ENCODE measurements at regions not wholly inside any gene's neighbourhood (a gene's known extent, or its start where the extent isn't known, plus 50 kb on each side); places are given as distances from the start of the nearest gene placed in this dataset.

- H3K27me3 ChIP-seq: no peaks in the 10 kb centered on the region
- H3K36me3 ChIP-seq: no peaks in the 10 kb centered on the region
- H3K4me3 ChIP-seq (ENCODE audit: low read depth, low read length): no peak overlapping the region
- TF ChIP-seq CTCF (IDR thresholded peaks at IDR 0.05; ENCODE audit: low read depth, low read length): no peak
- no peaks in the 10 kb centered on the region for H3K9me3 ChIP-seq
- DNase-seq: no peak
- no peaks in the 10 kb centered on the region for H3K4me1 ChIP-seq
Measured at GRCh38 chr4:98803251-98803650, 125.7 kb downstream of the EIF4E start.

GRCh38 chr4:98802770-98803198 is 126.1 kb downstream of the EIF4E start:
- H3K4me1 ChIP-seq: no peaks in the 10 kb centered on the region
- DNase-seq: no peak

GRCh38 chr4:98801259-98801725 is 127.6 kb downstream of the EIF4E start:
- H3K27me3 ChIP-seq: no peaks in the 10 kb centered on the region
- no peak for TF ChIP-seq CTCF (IDR thresholded peaks at IDR 0.05; ENCODE audit: low read depth, low read length)
- no peak overlapping the region for H3K4me3 ChIP-seq (ENCODE audit: low read depth, low read length)
- H3K9me3 ChIP-seq: no peaks in the 10 kb centered on the region
- H3K4me1 ChIP-seq: no peaks in the 10 kb centered on the region
- no peak for DNase-seq
- no peaks in the 10 kb centered on the region for H3K36me3 ChIP-seq

More at GRCh38 chr4:98802770-98803198, 126.1 kb downstream of the EIF4E start:
- TF ChIP-seq CTCF (IDR thresholded peaks at IDR 0.05; ENCODE audit: low read depth, low read length): no peak
- Histone ChIP-seq H3K27me3 (no peaks in the 10 kb centered on the region), H3K36me3 (no peaks in the 10 kb centered on the region), H3K9me3 (no peaks in the 10 kb centered on the region), H3K4me3 (ENCODE audit: low read depth, low read length) (no peak overlapping the region)

GRCh38 chr4:98796991-98797390 is 131.9 kb downstream of the EIF4E start:
- peaks cover 15% of the 10 kb centered on the region for H3K27me3 ChIP-seq
- H3K36me3 ChIP-seq: no peaks in the 10 kb centered on the region
- no peak for DNase-seq
- H3K4me1 ChIP-seq: no peaks in the 10 kb centered on the region
- TF ChIP-seq CTCF (IDR thresholded peaks at IDR 0.05; ENCODE audit: low read depth, low read length): no peak
- no peaks in the 10 kb centered on the region; the same call in 1 of the 2 replicates for H3K9me3 ChIP-seq
- H3K4me3 ChIP-seq (ENCODE audit: low read depth, low read length): no peak overlapping the region

- Histone ChIP-seq H3K27me3 (peaks cover 15% of the 10 kb centered on the region), H3K9me3 (no peaks in the 10 kb centered on the region; the same call in 1 of the 2 replicates), H3K4me3 (ENCODE audit: low read depth, low read length) (no peak overlapping the region), H3K4me1 (no peaks in the 10 kb centered on the region), H3K36me3 (no peaks in the 10 kb centered on the region)
- no peak for TF ChIP-seq CTCF (IDR thresholded peaks at IDR 0.05; ENCODE audit: low read depth, low read length)
- no peak for DNase-seq
Measured at GRCh38 chr4:98794565-98795205, 134.2 kb downstream of the EIF4E start.

GRCh38 chr4:98793658-98794057 is 135.2 kb upstream of the TSPAN5 start:
- no peak for DNase-seq
- no peak overlapping the region for H3K4me3 ChIP-seq (ENCODE audit: low read depth, low read length)
- no peak for TF ChIP-seq CTCF (IDR thresholded peaks at IDR 0.05; ENCODE audit: low read depth, low read length)
- no peaks in the 10 kb centered on the region for H3K4me1 ChIP-seq
- H3K9me3 ChIP-seq: no peaks in the 10 kb centered on the region; the same call in 1 of the 2 replicates
- peaks cover 15% of the 10 kb centered on the region for H3K27me3 ChIP-seq
- no peaks in the 10 kb centered on the region for H3K36me3 ChIP-seq

Data from BE2C (cell line).